HG03045 (cell line): ENCODE measurements at regions not wholly inside any gene's neighbourhood (a gene's known extent, or its start where the extent isn't known, plus 50 kb on each side); places are given as distances from the start of the nearest gene placed in this dataset.
"Not testable (repeated sequence)": the region's sequence is repeated elsewhere in the genome, so short reads cannot be mapped to it uniquely, and the experiment has no call there.

Source experiments
- ATAC-seq: cut with Tn5 transposase; IDR thresholded peaks from one replicate; pipeline ENCODE4 v1.9.1; 2021; ENCODE audit warnings: mild to moderate bottlenecking, moderate library complexity; ENCODE audit not compliant: unreplicated experiment

GRCh38 chr2:87592974-87593373 is 154.9 kb upstream of the PLGLB2 start:
- ATAC-seq = not testable (repeated sequence)

- not testable (repeated sequence) for ATAC-seq
These were observed 153.9 kb upstream of the PLGLB2 start for GRCh38 chr2:87593784-87594610.

DNA sequence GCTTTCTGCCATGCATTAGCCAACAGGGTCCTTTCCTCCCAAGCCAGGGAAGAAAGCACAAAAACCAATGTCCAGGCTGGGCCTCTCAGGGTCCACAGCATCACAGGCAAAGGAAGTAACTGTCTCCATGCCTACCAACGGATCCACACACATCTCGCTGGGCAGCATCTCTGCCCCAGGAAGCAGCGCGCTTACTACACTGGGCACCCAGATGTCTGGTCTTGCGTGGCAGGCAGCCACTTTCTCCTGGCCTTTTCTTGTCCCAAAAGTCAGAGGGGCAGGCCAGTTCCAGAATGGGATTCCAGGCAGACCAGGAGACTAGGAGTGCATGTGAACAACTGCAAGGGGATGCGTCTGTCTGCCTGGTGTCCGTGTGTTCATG is 153.3 kb upstream of the PLGLB2 start:
- not testable (repeated sequence) for ATAC-seq

GRCh38 chr2:87595017-87595416 is 152.9 kb upstream of the PLGLB2 start:
- not testable (repeated sequence) for ATAC-seq

DNA sequence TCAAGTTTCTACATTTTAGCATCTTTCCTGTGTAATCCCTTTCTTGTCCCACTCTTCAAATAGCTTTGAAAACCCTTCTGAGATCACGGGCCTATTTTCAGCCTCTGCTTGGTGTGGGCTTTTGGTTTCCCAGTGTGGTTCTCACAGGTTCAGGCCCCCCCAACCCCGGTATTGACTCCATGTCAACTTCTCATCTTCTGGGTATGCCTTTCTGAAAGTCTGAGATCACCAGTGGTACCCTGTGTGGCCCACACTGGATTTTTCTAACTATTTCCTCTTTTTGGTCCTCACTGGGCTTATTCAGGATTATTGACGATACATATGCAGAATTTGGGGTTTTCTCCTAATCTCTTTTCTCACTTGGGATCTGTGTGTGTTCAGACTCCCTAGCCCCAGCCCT is 146.9 kb upstream of the PLGLB2 start:
- ATAC-seq = not testable (repeated sequence)

DNA sequence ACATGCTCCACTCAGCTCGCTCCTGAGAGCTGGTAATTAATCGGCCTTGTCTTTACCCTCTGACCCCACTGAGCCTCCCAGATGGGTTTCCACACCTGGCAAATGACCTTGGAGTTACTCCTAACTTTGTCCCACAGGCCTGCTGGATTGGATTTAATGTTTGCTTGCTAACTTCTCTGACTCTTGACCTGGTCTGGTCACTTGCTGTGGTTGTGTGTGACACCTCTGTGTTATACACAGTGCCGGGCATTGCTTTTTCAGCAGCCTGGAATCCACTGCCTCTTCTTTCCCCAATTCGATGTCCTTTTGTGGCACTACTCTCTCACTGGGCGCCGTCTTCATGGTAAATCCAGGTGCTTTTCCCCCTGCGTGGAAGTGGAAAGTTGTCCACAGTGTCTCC is 145.8 kb upstream of the PLGLB2 start:
- not testable (repeated sequence) for ATAC-seq

DNA sequence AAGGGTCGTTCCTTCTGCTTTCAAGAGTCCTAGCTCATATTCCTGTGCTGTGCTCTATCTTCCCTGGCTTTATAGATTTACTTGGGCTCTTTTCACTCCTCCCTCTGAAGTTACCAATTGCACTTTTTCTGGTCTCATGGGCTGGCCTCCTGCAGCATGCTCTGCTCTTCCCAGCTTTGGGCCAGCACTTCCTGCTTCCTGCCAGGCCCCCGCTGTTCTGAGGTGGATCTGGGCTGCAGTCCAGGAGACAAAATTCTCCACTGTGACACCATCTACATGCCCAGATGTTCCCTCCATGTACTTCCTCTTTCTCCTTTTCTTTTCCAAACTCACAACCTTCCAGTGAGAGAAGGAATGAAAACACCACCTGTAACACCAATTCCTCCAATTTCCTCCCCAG is 145.2 kb upstream of the PLGLB2 start:
- ATAC-seq = not testable (repeated sequence)

GRCh38 chr2:87603418-87604278 is 144.2 kb upstream of the PLGLB2 start:
- not testable (repeated sequence) for ATAC-seq

GRCh38 chr2:87604279-87604818 is 143.5 kb upstream of the PLGLB2 start:
- not testable (repeated sequence) for ATAC-seq

- not testable (repeated sequence) for ATAC-seq
These were observed 142.9 kb upstream of the PLGLB2 start for GRCh38 chr2:87604980-87605379.

DNA sequence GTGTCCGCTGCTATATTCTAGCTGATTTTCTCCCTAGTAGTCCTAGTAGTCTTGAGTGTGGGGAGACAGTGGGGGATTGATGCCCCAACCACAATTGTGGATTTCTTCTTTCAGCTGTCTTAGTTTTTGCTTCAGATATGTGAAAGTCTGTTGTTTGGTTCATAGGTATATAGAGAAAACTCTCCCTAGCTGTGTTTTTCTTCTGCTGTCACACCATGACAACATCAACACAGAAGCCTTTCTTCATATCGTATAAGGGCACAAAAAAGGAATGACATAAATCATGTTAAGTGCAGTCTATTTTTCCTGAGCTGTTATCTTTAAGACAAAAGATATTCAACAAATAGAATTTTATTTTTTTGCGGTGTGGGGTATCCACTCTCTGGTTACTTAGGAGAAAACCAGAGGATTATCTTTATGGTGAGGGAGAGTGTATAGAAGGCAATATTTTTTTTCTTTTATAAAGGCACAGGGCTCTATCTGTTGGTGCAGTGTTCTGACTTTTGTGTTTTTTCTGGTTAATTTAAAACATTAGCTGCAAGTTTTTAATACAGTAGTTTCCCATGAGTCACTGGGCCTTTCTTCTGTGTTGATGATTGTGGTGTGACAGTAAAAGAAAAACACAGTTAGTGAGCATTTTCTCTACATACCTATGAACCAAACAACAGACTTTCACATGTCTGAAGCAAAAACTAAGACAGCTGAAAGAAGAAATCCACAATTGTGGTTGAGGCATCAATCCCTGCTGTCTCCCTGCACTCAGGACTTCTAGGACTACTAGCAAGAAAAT is 139.3 kb upstream of the PLGLB2 start:
- not testable (repeated sequence) for ATAC-seq

DNA sequence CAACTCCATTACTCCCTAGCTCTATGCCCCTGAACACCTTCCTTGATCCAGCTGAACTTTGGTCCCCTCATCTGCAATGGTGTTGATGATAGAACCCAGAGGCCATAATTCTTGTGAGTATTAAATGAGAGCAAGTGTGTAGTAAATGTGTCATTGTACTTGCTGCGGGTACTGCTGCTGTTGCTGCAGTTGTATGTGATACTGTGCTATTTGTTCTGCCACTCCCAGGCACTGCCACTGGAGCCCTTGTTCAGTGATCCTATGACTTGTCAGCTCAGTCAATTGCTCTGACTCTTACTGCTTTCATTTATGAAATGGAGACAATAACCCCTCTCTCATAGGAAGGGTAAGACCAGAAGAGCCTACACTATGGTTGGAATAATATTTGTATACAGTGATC is 136.9 kb upstream of the PLGLB2 start:
- not testable (repeated sequence) for ATAC-seq

GRCh38 chr2:87611416-87611815 is 136.5 kb upstream of the PLGLB2 start:
- ATAC-seq = not testable (repeated sequence)

GRCh38 chr2:87611956-87612355 is 135.9 kb upstream of the PLGLB2 start:
- ATAC-seq = not testable (repeated sequence)

GRCh38 chr2:87614829-87615434 is 133.0 kb upstream of the PLGLB2 start:
- ATAC-seq = not testable (repeated sequence)

GRCh38 chr2:87619121-87619520 is 128.8 kb upstream of the PLGLB2 start:
- not testable (repeated sequence) for ATAC-seq

DNA sequence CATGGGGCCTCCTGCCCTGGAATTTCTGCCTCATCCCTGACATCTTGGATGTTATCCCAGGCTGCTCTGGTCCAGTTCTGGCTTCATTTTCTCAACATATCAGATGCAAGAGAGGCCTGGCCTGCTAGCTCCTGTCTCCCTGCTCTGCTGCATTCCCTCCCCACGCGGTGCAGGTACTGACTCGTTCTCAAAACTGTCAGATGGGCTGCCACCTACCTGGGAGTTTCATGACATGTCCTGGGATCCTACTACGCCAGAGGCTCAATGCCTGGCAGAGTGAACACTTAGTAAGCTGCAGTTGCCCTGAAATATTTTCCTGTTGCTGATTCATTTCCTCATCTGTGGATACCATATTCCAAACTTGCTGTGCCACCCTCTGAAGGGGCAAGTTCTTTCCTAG is 126.7 kb upstream of the PLGLB2 start:
- not testable (repeated sequence) for ATAC-seq

GRCh38 chr2:87622720-87623119 is 125.2 kb upstream of the PLGLB2 start:
- not testable (repeated sequence) for ATAC-seq

DNA sequence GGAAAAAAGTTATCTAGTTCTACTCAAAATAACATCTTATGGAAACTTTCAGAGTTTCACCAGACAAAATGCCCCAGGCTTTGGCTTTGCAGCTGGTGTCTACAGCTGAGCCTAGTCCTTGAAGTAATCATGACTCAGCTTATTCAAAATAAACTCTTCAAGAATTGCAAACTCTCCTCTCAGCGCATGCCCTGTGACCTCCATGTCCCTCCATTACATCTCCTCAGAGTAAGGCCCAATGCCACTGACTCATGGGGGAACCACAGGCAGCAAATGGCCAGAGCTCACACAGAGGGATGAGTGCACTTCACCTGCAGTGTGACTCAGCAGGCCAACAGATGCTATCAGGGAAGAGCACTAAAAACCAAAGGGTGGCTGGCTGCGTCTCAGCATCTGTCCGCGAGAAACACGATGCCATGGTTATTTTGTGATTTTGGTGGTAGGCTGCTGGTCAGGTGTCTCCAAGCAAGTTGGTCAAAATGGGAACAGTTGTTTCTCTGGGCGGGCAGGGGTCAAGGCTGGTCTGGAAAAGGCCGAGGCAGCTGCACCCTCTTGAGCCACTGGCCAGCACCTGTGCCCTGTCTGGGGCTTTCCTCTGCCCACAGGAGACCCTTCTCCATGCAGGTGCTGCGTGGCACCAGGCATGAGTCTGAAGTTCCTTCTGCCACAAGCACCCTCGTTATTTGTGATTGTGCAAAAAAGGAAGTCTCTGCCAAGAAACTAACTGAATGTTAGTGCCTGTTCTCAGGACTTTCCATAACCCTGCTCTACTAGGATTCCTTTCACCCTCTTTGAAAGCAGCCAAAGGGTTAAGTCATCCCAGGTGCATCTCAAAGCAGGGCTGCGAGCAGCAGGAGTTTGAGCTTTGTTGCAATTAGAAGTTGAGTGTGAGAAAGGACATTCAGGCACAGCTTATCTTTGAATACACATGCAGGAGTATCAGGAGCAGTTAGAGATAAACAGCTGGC is 118.1 kb upstream of the PLGLB2 start:
- not testable (repeated sequence) for ATAC-seq
